ENCODE measurements at regions not wholly inside any gene's neighbourhood (a gene's known extent, or its start where the extent isn't known, plus 50 kb on each side); places are given as distances from the start of the nearest gene placed in this dataset.

DNA sequence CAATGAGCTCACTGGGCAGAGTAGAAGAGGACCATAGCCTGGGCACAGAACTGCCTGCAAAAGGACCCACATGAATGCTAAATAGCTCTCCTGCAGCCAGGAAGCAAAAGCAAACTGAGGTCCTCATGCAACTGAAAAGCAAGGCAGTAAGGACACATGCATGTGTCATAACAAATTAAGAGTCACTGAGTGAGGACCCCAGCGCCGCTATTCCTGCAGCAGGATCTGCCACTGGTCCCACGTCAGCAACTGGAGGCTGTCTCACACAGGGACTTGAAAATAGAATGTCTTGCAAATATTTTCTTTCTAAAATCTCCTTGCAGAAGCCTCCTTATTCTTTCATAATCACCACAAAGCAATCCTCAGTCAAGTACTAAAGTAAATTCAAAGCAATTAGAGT, 559.6 kb upstream of the DAB1 start:
- DNase-seq: no peak

DNA sequence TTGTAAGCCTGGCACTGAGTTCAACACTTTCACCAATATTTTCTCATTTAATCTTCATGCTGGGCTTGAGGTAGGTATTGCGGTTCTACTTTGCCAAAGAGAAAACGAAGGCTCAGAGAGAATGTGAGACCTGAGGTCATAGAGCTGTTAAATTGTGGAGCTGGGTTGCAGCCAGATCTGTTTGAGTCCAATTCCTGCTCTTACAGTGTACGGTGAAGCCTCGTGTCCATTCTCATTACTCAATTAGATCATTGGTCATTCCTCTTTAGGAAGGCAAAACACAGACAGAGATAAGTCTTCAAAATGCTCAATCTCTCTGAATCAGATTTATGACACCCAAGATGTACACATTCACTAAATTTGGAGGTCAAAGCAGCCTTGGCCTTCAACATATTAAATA, 559.0 kb upstream of the DAB1 start:
- DNase-seq: no peak

DNA sequence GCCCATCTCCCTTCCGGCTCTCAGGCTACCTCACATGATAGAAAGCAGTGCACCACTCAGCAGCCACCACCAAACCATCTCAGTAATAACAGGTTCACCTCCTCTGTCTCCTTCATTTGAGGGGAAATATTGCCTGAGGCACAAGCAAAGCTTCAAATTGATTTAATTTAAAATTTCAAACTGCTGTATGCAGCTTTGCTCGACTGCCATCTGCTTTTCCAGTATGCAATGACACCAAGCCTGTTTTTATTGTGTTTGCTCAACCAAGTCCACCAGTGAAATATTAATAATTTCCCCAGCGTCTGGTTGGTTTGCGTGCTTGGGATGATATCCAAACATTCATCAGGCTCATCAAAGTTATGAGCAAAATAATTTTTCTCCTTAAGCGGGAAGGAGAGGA, 552.4 kb upstream of the DAB1 start:
- no peak for DNase-seq

DNA sequence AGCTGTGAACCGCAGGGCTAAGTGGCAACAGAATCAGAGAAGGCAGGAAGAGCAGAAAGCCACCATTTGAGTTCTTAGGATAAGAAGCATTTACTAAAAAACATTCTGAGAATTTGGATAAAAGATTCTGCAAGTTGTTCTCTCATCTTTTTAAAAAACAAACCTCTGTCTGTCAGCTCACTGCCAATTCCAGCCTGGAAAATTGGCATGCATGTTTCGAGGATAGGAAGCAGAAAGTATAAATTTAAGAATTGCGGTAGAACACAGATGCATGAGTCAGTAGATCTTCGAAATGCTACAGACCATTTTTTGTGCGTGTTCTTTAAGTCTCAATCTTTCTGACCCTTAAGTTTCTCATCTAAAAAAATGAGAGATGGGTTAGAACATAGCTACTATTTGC, 544.5 kb upstream of the DAB1 start:
- no peak for DNase-seq

DNA sequence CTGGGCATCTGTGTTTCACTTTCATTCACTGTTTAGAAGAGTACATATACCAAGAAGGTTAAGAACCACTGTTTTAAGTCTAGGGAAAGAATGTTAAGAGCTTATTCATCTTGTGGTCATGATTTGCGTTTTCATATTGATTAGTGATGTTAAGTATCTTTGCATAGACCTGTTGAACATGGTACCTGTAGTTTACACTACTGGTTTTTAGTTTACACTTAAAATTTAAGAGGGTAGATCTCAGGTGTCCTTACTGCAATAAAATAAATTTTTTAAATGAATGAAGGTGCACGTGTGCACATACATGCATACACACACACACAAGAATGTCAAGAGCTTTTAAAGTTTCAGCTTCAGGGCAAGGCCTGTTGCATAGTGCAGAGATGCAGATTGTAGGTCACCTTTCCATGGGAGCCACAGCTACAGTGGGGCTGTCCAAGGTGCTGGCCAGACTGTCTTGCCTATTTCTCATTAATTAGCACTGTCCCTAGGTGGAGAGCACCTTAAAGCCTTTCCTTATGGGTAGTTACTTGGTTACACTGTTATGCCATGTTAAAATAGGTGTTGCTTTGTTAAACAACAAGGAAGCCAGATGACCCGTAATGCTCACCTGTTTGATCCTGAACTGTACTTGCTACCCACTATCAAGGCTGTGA, 543.0 kb upstream of the DAB1 start:
- DNase-seq: no peak

DNA sequence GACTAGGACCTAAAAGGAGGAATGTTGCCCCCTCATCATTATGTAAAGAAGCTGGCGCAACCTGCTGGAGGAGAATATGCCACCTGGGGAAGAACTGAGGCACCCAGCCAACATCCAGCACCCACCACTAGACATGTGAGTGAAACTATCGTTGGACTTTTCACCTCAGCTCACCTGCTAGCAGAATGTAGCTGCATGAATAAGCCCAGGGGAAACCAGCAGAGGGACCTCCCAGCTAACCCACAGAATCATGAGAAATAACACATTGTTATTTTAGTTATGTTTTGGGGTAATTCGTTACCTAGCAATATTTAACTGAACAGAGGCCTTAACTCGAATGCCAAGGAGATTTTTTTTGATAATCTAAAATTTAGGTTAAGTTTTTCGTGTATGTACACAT, 542.5 kb upstream of the DAB1 start:
- DNase-seq: no peak

DNA sequence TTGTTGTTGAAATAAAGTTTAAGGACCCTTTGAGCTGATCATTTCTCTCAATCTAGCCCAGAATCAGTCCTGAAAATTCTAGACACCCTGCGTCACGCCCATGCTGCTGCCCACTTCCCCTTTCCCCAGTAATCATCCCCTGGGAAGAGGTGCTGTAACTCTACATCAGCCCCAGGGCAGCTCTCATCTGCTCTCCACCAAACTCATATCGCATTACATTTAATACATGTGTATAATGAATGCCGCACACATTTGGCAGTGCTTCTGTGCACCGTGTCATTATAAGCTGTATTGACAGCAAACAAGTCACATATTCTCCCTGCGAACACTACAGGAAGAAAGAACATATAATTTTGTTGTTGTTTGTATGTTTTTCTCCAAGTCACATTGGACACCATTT, 539.7 kb upstream of the DAB1 start:
- no peak for DNase-seq

DNA sequence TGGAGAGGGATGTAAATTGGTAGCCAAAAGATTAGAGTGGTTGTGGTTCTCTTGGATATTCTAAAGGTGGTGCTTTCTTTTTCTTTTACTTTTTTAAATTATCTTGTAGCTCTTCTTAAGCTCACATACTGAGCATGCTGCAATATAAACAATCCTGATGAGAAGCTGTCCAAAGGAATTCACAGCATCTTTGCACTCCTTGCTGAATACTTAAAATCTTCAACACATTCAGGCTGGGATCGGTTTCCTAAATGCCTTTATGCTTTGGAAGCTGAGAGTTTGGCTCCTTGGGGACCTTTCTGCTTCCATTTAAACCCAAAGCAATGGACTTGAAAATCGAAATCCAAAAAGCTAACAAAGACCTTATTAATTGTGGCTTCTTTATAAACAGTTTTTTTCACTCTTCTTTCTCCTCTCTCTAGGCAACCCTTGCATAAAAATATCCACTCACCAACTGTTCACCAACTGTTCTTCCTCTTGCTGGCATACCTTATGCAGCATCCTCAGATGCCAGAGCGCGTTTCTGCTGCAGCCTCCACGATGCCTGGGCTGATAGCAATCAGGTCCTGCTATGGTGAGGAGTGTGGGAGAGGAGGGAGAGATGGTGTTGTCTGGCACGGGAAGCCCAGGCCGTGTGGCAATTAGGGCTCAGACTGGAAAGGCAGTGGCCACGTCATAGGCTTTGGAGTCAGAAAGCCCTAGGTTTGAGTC, 535.8 kb upstream of the DAB1 start:
- DNase-seq: no peak

DNA sequence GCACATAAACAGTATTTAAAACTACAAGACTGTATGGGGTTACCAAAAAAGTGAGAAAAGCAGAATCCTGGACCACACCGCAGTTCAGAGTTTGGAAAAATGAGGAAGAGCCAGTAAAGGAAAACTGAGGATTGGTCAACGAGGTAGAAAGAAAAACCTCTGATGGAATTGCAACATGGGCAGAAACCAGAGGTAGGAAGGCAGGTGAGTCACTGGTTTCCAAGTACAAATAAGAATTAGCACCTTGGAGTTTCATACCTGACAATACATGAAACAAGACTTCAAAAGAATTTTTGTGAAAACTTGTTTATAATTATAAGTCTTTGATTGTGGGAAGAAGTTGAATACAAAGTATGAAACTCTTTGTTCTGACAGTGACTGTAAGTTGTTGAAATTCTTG, 533.7 kb upstream of the DAB1 start:
- no peak for DNase-seq

DNA sequence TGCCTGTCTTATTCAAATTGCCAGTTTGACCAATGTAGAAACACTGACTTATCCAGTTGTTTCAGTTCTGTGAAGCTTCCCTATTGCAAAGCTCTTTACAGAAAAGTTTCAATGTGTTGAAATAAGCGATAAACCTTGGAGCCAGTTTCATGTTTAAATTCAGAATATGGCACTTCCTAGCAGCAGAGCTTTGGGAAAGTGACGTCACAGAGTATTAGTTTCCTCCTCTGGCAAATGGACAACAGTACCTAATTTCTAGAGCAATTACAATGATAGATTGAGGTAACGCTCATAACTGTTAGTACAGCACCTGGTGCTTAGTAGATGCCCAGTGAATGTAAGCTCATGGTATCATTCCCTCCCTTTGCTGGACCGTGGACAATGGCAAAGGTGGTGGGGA, 527.5 kb upstream of the DAB1 start:
- DNase-seq: no peak

DNA sequence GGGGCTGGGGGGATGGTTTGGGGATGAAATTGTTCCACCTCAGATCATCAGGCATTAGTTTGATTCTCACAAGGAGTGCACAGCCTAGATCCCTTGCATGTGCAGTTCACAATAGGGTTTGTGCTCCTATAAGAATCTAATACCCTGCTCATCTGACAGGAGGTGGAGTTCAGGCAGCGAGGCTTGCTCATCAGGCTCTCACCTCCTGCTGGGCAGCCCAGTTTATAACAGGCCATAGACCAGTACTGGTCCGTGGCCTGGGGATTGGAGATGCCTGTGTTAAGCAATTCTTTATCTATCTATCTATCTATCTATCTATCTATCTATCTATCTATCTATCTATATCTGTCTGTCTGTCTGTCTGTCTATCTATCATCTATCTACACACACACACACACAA, 525.3 kb upstream of the DAB1 start:
- no peak for DNase-seq

DNA sequence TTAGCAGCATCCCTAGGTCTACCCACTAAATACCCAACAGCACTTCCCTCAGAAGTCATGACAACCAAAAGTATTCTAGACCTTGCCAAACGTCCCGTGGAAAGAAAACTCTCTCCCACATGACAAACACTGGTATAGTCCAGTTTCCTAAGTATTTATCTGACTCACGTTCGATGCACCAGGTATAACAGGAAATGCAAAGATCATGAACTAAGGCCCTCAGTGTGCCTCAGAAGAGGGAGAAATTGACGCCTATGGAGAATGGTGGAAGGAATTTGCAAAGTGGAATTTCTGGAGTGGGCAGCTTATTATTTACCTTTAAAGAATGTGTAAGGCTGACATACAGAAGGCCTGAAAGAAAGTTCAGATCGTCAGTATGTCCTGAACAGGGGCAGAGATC, 523.6 kb upstream of the DAB1 start:
- no peak for DNase-seq

DNA sequence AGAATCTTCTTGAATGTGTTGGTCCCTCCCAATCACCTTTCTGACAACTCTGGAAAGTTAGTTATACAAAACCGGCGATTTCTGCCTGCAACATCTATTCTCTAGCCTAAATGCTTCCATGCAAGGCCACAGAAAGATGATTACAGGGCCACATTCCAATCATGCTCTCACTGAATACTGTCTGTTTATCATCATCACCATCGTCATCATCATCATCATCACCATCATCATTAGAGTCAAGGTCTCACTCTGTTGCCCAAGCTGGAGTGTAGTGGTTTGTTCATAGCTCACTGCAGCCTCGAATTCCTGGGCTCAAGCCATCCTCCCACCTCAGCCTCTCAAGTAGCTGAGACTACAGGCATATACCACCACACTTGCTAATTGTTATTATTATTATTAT, 521.2 kb upstream of the DAB1 start:
- DNase-seq: no peak

DNA sequence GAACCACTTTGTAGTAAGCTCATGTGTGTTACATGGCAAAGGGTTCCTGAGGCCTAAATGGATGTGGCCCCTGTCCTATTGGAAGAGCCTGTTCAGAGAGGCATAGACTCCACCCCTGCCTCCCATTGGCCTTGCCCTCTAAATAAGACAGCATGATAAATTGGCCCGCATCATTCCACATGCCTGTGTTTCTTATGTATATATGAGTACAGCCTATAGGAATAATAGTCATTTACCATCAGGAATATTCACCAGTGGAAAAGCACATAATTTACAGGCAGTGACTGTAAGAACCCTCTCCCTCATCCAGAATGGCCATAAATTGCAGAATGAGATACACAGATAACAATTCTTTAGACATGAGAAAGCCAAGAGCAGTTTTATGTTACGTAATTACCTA, 519.5 kb upstream of the DAB1 start:
- no peak for DNase-seq

DNA sequence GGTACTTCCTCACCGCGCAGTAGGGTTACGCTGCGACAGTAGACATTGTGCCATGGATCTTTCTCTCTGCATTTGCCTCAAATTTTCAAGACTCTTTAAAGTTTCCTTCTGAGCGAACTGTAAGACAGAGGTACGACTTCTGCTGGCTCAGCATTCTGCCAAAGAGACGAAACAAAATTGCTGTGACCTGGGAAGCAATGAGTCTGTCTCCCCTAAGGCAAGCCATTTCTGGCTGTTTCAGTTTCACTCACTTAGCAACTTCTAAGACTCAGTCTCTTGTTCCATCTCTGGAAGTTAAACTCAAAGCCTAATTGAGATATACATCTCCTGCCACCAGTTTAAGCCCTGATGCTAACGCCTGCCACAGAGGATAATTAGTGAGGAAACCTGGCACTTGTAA, 510.9 kb upstream of the DAB1 start:
- DNase-seq: no peak

DNA sequence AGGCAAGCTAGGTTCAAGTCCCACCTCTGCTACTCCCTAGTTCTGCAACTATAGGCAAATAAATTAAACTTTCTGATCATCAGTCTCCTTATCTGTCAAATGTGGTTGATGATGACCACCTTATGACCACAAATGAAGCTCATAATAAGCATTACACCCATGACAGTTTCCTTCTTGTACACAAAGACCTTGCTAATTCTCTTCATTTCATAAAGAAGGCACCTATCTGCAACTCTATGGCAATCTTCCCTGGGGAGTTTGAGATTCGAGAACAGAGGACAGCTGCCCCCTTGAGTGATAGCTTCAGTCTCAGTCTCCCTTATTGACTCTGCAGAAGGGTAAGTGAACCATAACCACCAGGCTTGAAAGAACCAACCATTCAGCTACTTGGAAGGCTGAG, 503.1 kb upstream of the DAB1 start:
- no peak for DNase-seq

DNA sequence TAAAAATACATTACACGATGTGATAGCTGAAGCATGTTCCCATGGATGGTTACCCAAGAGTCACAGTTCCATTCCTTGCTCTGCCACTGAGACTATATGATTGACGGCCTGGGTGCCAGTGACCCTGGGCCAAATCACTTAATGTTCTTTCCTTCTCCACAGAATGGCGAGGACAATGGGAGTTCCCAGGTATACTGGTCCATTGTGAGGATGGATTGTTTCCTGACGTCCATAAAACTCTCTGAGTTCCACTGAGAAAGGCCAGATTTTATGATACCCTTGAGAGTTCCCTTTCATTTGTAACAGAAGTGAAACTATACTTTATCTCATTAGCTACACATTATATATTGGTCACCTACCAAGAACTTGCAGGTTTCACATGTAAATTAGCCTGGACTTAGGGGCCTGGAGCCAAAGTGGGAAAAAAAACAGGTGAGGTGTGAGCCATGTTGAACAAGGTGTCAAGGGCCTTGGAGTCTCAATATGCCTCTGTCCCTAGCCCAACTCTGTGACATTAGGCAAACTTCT, 502.2 kb upstream of the DAB1 start:
- DNase-seq: no peak

DNA sequence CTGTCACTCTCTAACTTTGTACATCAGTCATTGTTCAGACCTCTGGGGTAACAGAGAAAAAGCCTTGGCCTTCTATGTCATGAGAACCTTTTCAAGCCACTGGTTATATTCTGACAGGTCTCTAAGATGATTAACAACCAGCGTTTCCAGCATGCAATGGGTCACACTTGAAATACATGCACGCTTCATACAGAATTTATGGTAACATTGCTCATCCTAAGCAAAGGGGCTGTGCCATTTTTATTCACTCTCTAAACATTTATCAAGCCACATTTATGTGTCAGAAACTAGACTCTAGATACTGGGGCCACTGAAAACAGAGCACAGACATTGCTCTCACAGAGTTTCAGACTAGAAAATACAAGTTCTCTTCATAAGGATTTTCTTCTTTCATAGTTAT, 501.4 kb upstream of the DAB1 start:
- no peak for DNase-seq

DNA sequence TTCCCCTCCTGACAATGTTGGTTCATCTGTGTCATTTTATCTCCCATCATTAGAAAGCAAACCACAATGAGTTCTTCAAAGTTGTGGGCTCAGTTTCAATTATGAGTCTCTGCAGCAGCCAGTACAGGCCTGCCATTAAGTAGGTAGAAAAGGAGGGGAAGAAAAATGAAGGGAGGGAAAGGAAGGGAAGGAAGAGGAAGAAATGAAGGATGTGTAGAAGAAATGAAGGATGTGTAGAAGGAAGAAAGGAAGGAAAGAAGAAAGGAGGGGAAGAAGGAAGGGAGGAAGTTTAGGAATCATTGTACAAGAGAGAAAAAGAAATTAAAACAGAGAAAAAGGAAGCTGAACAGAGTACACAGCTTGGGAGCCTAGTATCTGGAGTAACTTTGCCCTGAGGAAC, 498.3 kb upstream of the DAB1 start:
- DNase-seq: no peak

DNA sequence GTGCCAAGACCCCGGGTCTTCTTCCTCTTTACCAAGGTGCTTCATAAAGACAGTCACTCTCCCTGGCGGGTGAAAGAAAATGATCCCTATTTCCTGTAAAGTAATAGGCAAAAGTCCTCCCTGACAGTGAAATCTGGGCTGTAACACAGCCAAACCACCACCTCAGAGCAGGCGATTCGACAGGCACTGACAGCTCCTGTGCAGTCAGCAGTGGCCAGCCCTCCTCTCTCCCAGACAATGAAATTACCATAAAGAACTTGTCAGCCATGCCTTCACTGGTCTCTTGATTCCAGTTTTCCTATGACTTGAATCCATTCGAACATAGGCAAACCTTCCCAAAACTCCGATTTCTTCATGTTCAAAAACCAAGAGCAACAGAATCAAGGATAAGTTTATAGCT, 492.2 kb upstream of the DAB1 start:
- no peak for DNase-seq

DNA sequence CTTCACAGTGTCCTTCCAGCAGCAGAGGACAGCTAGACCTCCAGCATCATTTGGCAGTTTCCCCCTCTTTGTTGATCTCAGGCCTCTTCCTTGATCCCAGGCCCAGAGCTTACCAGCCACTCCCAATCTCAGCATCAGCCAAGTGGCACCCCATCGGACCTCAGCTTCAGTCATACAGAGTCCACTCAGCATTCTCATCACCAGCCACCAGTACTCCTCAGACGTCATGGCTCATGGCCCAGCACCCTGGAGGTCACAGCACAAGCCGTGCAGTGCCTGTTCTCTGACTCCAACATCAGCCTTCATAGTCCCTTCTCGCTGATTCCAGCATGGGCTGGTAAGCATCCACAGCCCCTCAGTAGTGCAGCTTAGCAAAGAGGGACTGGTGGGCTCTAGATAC, 487.6 kb upstream of the DAB1 start:
- DNase-seq: no peak

DNA sequence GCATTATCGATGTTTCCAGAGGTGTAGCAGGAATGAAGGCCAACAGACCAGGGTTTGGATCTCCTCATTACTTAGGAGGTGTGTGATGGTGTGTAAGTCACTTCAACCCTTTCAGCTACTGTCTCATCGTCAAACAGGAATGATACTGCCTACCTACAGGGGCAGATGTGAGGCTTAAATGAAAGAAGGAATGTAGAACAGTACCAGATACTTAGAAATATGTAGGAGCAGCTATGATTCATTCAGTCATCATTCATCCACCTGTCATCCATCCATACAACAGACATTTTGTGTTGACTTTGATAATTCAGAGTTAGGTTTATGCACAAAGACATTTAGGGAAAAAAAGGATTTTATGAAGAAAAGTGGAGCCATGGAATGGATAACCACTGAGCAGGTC, 486.9 kb upstream of the DAB1 start:
- no peak for DNase-seq

DNA sequence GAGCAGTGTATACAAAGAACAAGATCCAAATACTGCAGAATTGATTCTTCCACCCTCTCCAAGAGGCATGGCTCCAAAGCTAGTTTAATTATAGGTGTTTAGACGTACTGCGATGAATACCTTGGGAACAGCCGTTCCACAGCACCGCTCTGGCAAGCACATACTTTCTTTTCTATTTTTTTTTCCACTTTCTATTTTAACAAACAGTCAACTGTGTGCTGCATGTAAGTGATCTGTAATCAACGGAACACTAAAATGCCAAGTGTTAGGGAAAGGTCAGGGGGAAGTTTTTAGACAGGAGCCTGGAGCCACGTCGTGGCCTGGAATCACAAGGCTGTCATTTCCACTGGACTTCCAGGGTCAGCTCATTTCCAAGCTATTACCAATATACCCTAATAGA, 486.4 kb upstream of the DAB1 start:
- DNase-seq: no peak

DNA sequence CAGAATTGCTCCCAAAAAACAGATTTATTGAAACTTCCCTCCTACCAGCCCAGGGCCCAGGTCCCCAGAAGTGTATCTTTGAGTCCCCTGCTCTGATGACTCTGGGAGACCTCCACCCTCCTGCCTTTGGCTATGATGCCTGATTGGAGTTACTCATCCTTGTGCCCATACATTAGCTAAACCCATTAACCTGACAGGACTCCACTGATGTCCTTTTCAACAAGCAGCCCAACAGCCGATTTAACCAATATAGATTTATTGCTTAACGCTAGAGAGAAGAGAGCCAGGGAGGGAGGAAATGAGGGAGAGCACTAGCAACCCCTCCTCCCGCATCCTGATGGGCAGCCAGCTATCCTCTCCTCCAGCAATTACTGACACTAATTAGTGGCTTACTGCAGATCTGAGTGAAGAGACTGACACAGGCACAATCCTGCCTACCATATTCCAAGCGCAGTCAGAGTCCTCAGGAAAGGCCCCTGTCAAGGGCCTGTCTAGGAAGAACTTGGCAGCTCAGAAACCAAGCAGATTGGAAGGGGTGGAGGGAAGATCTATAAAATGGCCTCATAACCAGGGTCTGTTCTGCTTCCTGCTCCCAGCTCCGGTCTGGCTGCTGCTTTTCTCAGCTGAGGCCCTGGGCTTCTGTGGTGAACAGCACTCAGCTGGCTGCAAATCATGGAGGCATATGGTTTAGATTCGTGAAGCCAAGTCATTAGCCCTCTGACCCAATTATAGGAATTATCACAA, 484.5 kb upstream of the DAB1 start:
- no peak for DNase-seq

Data from NCI-H187 (cell line).